Panc1 (cell line): ENCODE measurements at regions not wholly inside any gene's neighbourhood (a gene's known extent, or its start where the extent isn't known, plus 50 kb on each side); places are given as distances from the start of the nearest gene placed in this dataset.

Experiments used
- ATAC-seq: fragments of 200-7000 bp; cut with Tn5 transposase; 2 replicates; pipeline ENCODE4 v1.9.1; 2020; ENCODE audit warnings: mild to moderate bottlenecking, moderate library complexity
- BruUV-seq: library from RNA; stranded (reverse); fragments of 400-500 nt; replicated peaks from 2 replicates; lab custom pipeline; 2021; lab: Mats Ljungman, UMichigan
- CTCF ChIA-PET: fragments of 300-600 bp; sonication (Branson Sonifier 250); formaldehyde crosslinking; loops from one replicate; lab custom pipeline; 2022; ENCODE audit warnings: antibody characterized with exemption; lab: Charles Lee
- POLR2A ChIA-PET: fragments of 300-600 bp; sonication (Branson Sonifier 250); formaldehyde crosslinking; loops from one replicate; lab custom pipeline; 2022; ENCODE audit warnings: antibody characterized with exemption; lab: Charles Lee
- DNase-seq: peaks from one replicate; pipeline ENCODE4 v3.0.0-alpha.2; 2010; ENCODE audit warnings: low read depth, low spot score
- H3K27ac ChIP-seq: 2 replicates; pipeline ENCODE4 v1.5.1; 2011; ENCODE audit warnings: mild to moderate bottlenecking, low read length, inconsistent platforms
- H3K27me3 ChIP-seq: fragments of 200-500 bp; sonication (Bioruptor generic); 2 replicates; pipeline ENCODE4 v1.6.0; 2014; ENCODE audit warnings: low read length, inconsistent platforms; ENCODE audit not compliant: control insufficient read depth, insufficient read depth
- H3K36me3 ChIP-seq: fragments of 200-500 bp; sonication (Bioruptor generic); 2 replicates; pipeline ENCODE4 v1.5.1; 2014; ENCODE audit warnings: inconsistent platforms, mild to moderate bottlenecking, low read length, moderate library complexity; ENCODE audit not compliant: control insufficient read depth, insufficient read depth
- H3K4me1 ChIP-seq: 2 replicates; pipeline ENCODE4 v1.5.1; 2011; ENCODE audit warnings: inconsistent platforms, mild to moderate bottlenecking, low read length, moderate library complexity; ENCODE audit not compliant: control insufficient read depth, insufficient read depth
- H3K4me3 ChIP-seq, 2 experiments: 2 replicates each; pipeline ENCODE4 v1.5.1; 2011 to 2012; ENCODE audit warnings: low read depth in 2 of 2, low read length in 2 of 2, mild to moderate bottlenecking in 2 of 2, inconsistent platforms in 1 of 2, moderate library complexity in 1 of 2
- H3K9me3 ChIP-seq: fragments of 200-500 bp; sonication (Bioruptor generic); 2 replicates; pipeline ENCODE4 v1.5.1; 2014; ENCODE audit warnings: low read depth, mild to moderate bottlenecking, inconsistent platforms, low read length, moderate library complexity; ENCODE audit not compliant: control insufficient read depth, insufficient read depth
- POLR2AphosphoS5 ChIP-seq: IDR thresholded peaks from 2 replicates; pipeline ENCODE4 v1.6.1; 2012; ENCODE audit warnings: mild to moderate bottlenecking, low read depth, low read length, moderate library complexity
- SIN3A ChIP-seq: IDR thresholded peaks from 2 replicates; pipeline ENCODE4 v1.6.1; 2012; ENCODE audit warnings: low read depth, mild to moderate bottlenecking, low read length, moderate library complexity, borderline replicate concordance; ENCODE audit not compliant: insufficient read depth
- TCF7L2 ChIP-seq: IDR thresholded peaks from 2 replicates; pipeline ENCODE4 v1.6.1; 2011; ENCODE audit warnings: mild to moderate bottlenecking, low read depth, low read length, inconsistent platforms
- in situ Hi-C: cut with HindIII; loops from 2 replicates; pipeline ENCODE4 v1.10.0; 2016; ENCODE audit warnings: low sequenced_read_pairs, low pct_unique_long_range_greater_than_20kb
- intact Hi-C: fragments of 100-400 bp; cut with micrococcal nuclease; formaldehyde crosslinking; loops from one replicate; pipeline ENCODE4 v1.10.0; 2022; ENCODE audit not compliant: unreplicated experiment
- TF ChIP-seq, protein P1 (sequence below): fragments of 450-650 bp; IDR thresholded peaks from 2 replicates; pipeline ENCODE4 v1.5.1; 2017; ENCODE audit warnings: mild to moderate bottlenecking
- TF ChIP-seq, protein P2 (sequence below), 2 experiments: IDR thresholded peaks; 2 replicates each; pipeline ENCODE4 v1.6.1; 2011 to 2012; ENCODE audit warnings: low read depth in 2 of 2, control low read depth in 1 of 2, low read length in 1 of 2, mild to moderate bottlenecking in 1 of 2, moderate library complexity in 1 of 2; ENCODE audit not compliant: insufficient read depth in 1 of 2

DNA sequence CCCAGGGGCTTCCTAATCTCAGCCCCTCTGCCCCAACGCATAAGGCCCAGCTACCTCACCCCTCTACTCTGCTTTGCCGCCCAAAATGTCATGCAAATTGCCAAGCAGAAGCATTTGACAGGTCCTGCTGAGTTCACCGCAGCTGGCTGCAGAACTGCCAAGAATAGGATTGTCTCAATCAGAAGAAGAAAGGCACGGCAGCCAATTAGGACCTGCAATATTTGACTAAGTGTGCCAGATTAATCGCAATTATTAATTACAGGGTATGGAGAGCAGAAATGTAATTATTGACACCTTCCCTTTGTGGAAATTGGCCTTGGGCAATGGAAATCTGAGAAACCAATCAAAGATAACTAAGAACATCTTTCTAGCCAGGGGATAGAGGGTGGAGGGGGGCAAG lies 318.6 kb downstream of the LRFN2 start:
- H3K27ac ChIP-seq = no peak overlapping the region
- H3K36me3 ChIP-seq = no peaks in the 10 kb centered on the region
- intact Hi-C loops = no loop called here
- H3K27me3 ChIP-seq = no peaks in the 10 kb centered on the region; the same call in 1 of the 2 replicates
- BruUV-seq = no TSS peak
- in situ Hi-C loops = no loop called here
- ChIA-PET POLR2A (no interaction called here), CTCF (no interaction called here)
- DNase-seq (no peak), ATAC-seq (no peak)
- TF ChIP-seq, protein P1, sequence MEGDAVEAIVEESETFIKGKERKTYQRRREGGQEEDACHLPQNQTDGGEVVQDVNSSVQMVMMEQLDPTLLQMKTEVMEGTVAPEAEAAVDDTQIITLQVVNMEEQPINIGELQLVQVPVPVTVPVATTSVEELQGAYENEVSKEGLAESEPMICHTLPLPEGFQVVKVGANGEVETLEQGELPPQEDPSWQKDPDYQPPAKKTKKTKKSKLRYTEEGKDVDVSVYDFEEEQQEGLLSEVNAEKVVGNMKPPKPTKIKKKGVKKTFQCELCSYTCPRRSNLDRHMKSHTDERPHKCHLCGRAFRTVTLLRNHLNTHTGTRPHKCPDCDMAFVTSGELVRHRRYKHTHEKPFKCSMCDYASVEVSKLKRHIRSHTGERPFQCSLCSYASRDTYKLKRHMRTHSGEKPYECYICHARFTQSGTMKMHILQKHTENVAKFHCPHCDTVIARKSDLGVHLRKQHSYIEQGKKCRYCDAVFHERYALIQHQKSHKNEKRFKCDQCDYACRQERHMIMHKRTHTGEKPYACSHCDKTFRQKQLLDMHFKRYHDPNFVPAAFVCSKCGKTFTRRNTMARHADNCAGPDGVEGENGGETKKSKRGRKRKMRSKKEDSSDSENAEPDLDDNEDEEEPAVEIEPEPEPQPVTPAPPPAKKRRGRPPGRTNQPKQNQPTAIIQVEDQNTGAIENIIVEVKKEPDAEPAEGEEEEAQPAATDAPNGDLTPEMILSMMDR = no peak
- TF ChIP-seq, protein P2, sequence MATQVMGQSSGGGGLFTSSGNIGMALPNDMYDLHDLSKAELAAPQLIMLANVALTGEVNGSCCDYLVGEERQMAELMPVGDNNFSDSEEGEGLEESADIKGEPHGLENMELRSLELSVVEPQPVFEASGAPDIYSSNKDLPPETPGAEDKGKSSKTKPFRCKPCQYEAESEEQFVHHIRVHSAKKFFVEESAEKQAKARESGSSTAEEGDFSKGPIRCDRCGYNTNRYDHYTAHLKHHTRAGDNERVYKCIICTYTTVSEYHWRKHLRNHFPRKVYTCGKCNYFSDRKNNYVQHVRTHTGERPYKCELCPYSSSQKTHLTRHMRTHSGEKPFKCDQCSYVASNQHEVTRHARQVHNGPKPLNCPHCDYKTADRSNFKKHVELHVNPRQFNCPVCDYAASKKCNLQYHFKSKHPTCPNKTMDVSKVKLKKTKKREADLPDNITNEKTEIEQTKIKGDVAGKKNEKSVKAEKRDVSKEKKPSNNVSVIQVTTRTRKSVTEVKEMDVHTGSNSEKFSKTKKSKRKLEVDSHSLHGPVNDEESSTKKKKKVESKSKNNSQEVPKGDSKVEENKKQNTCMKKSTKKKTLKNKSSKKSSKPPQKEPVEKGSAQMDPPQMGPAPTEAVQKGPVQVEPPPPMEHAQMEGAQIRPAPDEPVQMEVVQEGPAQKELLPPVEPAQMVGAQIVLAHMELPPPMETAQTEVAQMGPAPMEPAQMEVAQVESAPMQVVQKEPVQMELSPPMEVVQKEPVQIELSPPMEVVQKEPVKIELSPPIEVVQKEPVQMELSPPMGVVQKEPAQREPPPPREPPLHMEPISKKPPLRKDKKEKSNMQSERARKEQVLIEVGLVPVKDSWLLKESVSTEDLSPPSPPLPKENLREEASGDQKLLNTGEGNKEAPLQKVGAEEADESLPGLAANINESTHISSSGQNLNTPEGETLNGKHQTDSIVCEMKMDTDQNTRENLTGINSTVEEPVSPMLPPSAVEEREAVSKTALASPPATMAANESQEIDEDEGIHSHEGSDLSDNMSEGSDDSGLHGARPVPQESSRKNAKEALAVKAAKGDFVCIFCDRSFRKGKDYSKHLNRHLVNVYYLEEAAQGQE (IDR thresholded peaks at IDR 0.05; ENCODE audit: insufficient read depth in 1 of 2, low read depth in 2 of 2, low read length in 1 of 2) = no peak
- TF ChIP-seq POLR2AphosphoS5 (no peak), TCF7L2 (no peak), SIN3A (no peak)
- no peaks in the 10 kb centered on the region for H3K4me1 ChIP-seq
- H3K4me3 ChIP-seq = no peak overlapping the region
- H3K9me3 ChIP-seq = no peaks in the 10 kb centered on the region

DNA sequence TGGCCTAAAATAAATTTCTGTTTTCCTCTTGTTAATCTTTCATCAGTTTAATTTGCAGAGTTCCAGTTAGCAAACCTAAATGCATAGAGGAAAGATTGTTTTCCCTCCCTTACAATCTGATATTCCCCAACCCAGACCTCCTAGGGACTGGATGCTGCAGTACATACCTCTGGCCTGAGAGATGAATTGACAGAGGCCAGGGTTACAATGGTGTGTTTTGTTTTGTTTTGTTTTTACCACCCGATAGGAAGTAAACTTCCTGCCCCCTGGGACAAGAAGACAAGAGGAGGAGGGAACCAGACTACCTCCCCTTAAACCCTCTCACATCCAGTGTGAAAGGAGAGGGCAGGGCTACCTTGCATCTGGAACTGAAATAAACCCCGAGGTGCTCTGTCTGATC lies 319.0 kb downstream of the LRFN2 start:
- TF ChIP-seq TCF7L2 (no peak), POLR2AphosphoS5 (no peak), SIN3A (no peak)
- TF ChIP-seq, protein P2 (IDR thresholded peaks at IDR 0.05; ENCODE audit: insufficient read depth in 1 of 2, low read depth in 2 of 2, low read length in 1 of 2) = no peak
- TF ChIP-seq, protein P1 = no peak
- intact Hi-C loops = no loop called here
- Histone ChIP-seq H3K4me3 (no peak overlapping the region), H3K27ac (no peak overlapping the region), H3K9me3 (no peaks in the 10 kb centered on the region), H3K27me3 (no peaks in the 10 kb centered on the region), H3K36me3 (no peaks in the 10 kb centered on the region), H3K4me1 (no peaks in the 10 kb centered on the region)
- no TSS peak for BruUV-seq
- no peak for DNase-seq
- no peak for ATAC-seq
- POLR2A ChIA-PET = no interaction called here
- CTCF ChIA-PET = no interaction called here
- in situ Hi-C loops = no loop called here
